ENCODE measurements at regions not wholly inside any gene's neighbourhood (a gene's known extent, or its start where the extent isn't known, plus 50 kb on each side); places are given as distances from the start of the nearest gene placed in this dataset.

DNA sequence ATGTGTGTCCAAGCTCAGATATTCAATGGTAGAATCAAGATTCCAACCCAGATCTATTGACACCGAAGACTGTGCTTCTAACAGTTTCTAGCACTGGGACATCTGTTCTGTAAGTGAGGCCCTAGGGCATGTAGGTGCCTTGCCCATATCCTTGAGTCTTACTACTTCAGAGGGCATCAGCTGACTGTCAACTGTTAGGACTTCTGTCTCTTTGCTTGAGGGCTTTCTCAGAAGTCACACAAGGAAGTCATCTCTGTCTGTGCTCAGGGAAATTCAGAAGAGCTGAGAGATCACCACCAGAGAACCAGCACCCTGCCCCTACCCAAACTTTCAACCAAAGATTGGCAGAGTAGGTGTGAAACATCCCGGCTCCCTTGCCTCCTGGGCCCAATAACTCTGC, 403.6 kb upstream of the PROK2 start:
- TF ChIP-seq CTCF (conservative IDR thresholded peaks at IDR 0.05; ENCODE audit: low read depth, low read length) (no peak), MAFK (IDR thresholded peaks at IDR 0.05; ENCODE audit: low read depth, low read length) (no peak), POLR2A (IDR thresholded peaks at IDR 0.05; ENCODE audit: low read depth, low read length) (no peak), RCOR1 (IDR thresholded peaks at IDR 0.05; ENCODE audit: insufficient replicate concordance, low read length) (no peak), MXI1 (IDR thresholded peaks at IDR 0.05; ENCODE audit: borderline replicate concordance, low read depth, low read length) (no peak), CHD1 (IDR thresholded peaks at IDR 0.05; ENCODE audit: low read depth, low read length) (no peak), RFX5 (IDR thresholded peaks at IDR 0.05; ENCODE audit: low read depth, low read length) (no peak), RAD21 (IDR thresholded peaks at IDR 0.05; ENCODE audit: low read length) (no peak), ELK1 (IDR thresholded peaks at IDR 0.05; ENCODE audit: borderline replicate concordance, low read depth, low read length) (no peak), SMC3 (IDR thresholded peaks at IDR 0.05; ENCODE audit: low read depth, low read length) (no peak), CEBPB (IDR thresholded peaks at IDR 0.05; ENCODE audit: low read depth, low read length) (no peak), FOS (IDR thresholded peaks at IDR 0.05; ENCODE audit: low read depth, low read length) (no peak), BHLHE40 (IDR thresholded peaks at IDR 0.05; ENCODE audit: low read depth, low read length) (no peak)

All from IMR-90 (cell line).